SK-N-DZ (cell line): ENCODE measurements at regions not wholly inside any gene's neighbourhood (a gene's known extent, or its start where the extent isn't known, plus 50 kb on each side); places are given as distances from the start of the nearest gene placed in this dataset.

Experiments
- DNase-seq: peaks from one replicate; pipeline ENCODE4 v3.0.0-alpha.2; 2015; ENCODE audit warnings: low spot score

DNA sequence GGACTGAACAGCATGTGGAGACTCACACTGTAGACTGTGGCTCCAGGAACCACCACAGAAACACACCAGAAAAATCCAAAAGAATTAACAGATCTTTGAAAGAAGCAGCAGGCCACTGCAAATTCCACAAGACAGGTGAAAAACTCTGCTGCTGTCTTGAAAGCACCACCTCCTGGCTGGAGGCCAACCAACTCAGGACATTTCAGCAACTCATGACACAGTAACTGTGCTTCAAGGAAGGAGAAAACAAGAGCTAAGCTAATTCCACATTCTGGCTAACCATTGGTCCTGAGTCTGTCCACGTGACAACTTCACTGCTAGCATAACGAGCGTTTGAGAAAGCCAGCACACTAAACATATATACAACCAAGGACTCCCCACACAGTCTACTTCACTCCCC, 625.1 kb downstream of the PRELID2 start:
- DNase-seq, result no peak

DNA sequence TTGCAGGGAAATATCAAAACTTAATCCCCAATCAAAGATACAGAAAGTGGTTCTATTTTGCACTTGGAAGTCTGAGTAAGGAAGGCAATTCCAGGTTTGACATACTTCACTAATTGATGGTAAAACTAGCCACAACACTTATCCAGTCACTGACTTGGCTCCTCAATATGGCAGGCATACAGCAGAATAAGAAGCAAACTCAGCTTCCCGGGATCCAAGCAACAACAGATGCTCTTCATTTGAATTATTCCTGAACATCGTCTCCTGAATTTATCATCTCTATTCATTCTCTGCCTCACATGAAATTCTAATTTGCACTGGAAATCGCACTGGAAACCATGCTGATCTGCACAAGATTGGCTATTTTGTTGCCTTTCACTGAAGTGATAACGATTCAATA, 629.6 kb downstream of the PRELID2 start:
- no peak for DNase-seq

DNA sequence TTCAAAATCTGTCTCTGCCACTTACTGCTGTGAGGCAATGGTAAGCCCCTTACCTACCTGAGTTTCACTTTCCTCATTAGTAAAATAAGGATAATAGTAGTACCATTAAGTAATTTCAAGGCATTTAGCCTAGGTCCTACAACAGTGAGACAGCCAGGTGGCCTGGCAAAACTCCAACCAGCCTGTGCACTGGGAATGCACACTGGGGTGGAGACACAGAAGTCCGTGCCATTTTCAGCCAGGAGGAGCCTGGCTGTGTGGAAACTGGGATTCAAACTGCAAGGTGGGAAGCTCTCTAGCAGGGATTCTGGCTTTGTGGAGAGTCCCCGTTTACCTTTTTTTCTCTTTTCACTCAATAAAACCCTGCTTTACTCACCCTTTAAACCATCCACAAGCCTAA, 630.4 kb downstream of the PRELID2 start:
- no peak for DNase-seq

DNA sequence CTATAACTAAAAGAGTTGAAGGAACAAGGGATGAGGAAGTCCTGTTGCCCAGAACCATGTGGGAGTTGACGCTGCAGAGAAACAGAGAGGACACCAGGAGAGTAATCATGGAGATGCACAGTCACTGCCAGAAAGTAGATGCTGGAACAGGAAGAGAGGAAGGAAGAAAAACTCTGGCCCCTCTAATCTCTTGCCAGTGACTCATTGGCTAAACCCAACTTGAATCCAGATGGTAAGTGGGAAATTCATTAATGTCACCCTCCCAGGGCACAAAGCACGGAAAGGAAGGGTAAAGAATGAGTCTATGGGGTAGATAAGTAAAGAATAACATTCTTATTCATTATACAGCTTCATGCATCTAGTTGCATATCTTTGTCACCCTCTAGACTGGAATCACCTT, 631.9 kb downstream of the PRELID2 start:
- DNase-seq, result no peak

DNA sequence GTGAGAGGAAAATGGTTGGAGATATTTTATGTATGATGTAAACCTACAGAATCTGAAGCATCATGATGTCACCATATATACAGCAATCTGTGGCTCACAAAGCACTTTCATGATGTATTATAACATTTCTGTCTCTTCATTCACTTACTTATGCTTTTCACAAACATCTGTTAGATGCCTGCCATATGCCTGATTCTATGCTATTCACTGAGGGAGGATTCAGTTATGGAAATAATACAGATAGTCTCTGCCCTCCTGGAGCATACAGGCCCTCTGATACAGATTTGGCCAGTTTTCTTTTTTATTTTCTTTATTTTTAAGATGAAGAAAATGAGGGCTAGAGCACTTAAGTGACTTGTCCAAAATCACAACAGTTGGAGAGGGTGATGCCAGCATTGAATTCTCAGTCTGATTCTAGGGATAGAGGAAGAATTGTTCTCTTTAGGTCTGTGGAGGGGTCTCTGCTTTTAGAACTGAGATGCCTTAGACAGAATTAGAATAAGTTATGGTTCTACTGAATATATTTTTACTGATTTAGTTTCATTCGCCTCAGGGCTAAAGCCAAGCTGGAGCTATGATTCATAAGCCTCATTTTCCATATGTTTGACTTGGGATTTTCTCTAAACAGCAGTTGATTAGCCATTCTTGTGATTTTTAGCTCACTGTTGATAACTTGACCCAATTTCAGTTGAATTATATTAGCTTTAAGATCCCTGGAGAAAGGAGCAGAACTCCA, 636.4 kb downstream of the PRELID2 start:
- DNase-seq, result no peak

DNA sequence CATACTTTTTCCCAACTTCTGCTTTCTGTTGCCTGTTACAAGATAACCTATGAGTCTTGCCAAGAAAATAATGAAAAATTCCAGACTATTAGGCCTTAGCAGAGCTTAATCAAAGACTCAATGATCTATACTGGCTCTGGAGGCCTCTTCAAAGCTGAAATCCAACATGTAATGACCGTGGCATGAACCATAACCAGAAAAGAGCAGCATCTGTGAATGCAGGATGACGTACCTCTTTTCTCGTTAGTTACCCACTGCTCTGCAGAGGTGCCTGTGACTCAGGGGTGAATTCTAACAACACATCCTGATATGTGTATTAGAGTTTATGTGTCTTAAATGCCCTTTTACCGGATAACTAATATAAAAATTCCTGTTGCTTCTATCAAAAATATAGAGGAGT, 645.4 kb downstream of the PRELID2 start:
- DNase-seq, result no peak

DNA sequence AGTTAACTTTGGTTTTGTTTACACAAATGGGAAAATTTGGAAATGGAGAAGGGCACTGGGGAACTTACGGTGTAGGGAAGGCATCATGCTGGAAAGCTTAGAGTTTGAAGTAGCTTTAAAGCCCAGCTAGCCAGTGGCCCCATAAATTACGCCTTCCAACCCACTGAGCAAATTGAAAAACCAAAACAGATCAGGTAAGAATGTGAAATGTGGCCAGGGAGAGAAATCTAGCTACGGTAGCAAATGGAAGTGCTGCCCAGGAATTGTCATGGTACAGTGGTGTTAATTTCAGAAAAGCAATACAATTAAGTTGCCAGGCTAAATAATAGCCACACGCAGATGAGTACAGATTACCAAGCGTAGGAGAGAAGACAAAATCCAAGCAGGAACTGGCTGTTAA, 654.8 kb downstream of the PRELID2 start:
- no peak for DNase-seq

DNA sequence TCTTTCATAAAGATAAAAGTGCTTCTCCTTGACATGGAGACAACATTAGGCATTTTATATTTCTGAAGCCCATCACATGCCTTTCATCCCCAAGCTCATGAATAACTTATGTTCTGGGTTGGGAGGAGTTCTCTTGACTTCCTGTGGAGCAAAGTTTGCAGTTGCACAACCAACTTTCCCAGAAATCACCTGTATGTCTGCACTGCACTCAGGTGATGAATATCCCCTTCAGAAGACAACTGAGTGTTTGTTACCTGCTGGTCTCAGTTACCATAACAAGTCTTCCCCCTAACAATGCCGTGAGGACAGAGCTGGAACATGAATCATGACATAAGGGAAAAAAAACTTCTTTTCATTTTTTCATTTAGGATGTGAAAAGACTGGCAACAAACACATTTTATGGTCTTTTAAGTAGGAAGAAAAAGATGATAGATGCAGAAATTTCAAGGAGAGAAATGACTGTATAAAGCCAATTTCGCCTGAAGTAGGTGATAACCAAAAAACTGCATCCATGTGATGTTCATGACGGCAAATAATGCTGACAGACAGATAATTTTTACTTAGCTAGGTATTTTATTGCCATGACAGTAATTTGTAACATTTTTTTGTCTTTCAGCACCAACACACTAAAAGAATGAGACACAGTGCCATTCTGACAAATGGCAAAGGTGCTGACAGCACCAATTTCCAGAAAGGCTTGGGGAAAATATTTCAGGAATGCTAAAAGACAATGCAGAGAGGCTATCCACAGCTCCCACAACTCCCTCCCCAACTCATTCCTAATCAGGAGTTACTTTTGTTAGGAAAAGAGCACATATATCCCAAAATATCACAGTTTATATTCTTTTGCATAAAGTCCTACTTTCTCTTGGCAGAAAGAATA, 656.3 kb downstream of the PRELID2 start:
- no peak for DNase-seq

DNA sequence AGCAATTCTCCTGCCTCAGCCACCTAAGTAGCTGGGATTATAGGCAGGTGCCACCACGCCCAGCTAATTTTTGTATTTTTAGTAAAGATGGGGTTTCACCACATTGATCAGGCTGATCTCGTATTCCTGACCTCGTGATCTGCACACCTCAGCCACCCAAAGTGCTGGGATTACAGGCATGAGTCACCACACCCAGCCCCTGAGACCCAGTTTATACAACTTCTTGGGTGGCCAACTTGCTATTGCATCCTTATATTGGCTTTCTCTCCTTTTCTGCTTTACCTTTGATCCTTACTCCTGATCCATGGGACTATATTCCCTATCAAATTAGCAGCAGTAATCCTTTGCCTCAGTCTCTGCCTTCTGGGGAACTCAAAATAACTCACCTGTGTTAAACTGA, 659.1 kb downstream of the PRELID2 start:
- DNase-seq, result no peak

DNA sequence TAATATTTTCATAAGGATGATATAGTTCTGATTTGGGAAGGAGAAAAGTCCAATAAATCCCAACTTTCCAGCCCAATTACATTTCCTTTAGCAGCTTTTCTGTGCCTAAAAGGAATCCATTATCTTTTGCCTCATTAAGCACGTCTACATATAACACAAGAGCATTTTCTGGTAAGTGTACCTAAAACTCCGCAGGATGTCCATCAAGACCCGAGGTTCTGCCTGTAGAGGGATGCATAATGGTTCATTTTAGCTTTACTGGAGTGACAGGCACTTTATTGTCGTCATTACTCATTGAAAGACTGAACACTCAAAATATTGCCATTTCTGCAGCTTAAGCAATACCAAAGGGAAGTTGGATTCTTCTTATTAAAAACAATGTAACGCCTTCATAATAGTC, 669.0 kb downstream of the PRELID2 start:
- DNase-seq, result no peak

DNA sequence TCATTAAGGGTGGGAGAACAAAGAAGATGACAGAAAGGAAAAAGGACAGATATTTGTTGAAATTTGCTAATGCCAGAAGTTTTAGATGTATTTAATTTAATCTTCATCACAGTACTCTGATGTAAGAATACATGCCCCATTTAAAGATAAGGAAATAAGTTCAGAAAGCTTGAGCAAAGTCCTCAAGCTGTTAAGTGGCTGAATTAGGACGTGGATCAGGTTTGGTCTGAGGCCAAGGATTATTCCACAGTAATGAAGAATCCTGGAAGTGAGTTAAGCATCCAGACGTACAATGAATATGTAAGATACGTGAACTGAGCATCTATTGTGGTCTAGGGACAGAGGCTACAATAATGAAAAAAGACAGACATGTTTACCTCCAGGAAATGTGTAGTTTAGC, 671.3 kb downstream of the PRELID2 start:
- no peak for DNase-seq

DNA sequence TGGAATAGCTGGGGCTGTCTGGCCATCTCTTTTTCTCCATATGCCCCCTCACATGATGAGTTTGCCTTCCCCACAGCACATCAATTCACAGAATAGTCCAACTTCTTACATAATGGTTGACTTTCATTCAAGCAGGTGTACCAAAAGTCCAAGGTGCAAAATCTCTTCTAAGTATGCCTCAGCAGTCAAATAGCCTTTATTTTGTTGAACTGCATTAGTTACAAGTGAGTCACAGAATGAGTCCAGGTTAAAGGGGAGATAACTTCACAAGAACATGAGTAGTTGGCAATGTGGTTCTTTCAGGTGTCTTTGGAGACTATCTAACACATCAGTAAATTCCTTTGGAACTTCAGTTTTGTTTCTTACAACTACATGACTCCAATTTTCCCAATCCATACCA, 672.5 kb downstream of the PRELID2 start:
- DNase-seq, result no peak

DNA sequence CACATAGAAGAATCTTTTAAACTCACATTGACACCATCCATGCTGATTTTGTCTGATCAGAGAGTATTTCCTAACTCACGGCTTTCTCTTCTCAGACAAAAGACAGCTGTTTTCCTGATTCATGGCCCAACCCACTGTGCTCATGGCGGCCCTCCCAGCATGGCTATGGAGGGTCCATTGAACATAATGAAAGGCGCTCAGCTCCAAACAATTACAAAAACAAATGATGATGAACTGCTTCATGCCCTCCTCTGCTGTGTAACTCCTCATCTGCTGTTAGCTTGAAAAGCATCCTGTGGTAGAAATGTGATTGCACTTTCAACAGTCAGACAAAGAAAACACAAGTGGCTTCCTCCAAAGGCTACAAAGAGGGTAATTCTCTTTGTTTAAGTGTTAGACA, 673.8 kb downstream of the PRELID2 start:
- DNase-seq, result no peak

DNA sequence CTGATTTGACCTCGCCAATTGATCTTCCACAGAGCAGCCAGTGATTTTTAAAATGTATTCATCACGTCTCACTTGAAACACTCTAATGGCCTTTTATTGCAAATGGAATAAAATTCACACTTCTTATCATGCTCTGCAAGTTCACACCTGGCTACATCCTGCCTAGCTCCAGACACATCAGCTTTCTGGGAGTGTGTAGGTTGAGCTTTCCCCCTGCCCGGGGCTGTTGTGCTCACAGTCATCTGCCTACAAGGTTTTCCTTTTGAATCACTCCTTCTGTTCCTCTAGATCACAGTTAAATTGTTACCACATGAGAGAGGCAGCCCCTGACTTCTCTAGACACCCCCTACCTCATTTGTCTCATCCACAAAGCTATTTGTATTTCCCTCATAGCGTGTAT, 674.5 kb downstream of the PRELID2 start:
- no peak for DNase-seq

DNA sequence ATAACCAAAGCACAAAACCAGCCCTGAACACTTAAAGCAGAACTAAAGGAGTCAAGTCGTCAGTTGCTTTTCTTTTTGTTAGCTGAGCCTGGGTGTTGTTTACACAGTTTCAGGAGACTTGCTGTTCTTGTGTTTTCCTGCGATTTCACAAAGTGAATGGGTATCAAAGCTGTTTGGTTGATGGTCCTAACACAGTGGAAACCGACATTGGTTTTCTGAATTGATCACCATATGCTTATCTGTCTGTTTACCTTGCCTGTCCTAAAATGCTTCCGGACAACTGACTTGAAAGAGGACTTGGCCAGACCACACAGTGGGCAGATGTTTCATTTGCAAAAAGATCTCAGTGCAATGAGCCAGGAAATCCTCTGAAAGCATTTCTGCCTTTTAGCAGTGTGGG, 676.4 kb downstream of the PRELID2 start:
- no peak for DNase-seq

DNA sequence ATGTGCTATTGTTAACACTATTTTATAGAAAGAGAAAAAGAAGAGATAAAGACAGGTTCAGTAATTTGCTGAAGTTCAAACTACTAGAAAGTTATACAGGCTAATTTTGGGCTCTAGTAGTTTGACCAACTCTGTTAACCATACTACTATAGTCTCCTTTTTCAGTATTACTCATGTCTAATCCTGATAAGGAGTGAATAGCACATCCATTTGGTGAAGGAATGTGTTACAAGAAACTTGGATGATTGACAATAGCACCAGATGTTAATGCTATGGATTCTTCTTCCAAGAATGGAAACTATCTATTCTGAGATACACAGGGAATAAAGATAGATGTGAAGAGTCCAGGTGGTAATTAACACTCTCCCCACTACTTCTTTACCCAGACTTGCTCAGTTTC, 677.3 kb downstream of the PRELID2 start:
- DNase-seq, result no peak

DNA sequence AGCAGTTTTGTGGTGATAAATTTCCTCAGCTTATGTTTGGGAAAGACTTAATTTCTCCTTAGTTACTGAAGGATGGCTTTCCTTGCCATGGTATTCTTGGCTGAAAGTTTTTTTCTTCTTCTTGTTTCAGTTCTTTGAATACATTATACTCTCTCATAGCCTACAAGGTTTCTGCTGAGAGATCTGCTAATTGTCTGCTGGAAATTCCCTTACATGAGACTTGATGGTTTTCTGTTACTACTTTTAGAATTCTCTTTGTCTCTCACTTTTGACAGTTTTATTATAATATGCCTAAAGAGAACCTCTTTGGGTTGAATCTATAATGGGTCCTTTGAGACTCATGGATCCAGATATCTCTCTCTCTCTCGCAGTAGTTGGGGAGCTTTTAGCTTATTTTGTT, 693.6 kb downstream of the PRELID2 start:
- no peak for DNase-seq

DNA sequence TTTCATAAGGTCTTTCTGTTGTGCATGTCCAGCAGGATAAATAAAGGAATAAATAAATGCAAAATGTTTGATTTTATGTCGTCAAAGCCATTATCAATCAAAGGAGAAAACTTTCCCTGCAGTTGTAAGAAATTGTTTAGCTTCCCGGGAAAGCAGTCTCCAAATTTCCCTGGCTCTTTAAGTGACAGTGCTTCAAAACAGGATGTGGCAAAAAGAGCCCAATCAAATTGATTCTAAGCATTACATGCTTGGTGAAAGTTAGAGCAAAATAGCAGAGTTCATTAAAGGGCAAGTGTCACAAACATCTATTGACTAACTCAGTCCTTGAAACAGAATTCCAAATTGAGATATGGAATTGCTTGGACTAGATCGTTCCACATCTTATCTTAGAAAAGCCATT, 704.1 kb downstream of the PRELID2 start:
- DNase-seq, result no peak

DNA sequence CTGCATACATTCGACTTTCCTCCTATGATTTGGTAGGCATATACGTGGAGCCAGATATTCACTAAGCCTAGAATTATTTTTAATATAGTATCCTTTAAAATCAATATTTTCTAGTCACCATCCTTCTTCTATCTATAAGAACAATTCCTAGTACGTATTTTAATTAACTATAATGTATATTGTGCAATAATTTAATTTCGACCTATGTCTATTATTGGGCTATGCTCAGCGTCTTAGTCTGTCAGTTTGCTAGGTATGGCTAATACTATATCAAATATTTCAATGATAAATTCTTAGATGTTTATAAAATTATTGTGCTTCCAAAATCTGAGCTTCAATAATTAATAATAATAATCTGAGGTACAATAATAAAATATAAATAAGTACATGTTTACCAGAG, 705.3 kb downstream of the PRELID2 start:
- no peak for DNase-seq

DNA sequence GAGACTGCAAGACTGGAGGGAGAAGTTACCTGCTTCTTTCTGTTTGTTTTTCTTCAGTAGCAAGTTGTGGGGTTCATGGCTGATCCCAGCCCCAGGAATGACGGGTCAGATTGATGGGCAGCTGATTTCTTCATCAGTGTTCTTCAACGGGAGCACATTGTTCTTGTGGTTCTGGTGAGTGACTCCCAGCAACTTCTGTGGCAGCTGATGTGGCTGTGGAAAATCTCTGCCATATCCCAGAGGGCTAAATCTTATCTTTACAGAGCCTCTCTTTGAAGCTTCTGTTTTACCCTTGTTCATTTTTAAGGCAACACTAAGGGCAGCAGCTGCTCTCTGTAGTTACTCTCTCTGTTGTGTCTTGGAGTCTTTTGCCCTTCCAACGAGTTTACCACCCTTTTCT, 710.3 kb downstream of the PRELID2 start:
- no peak for DNase-seq

DNA sequence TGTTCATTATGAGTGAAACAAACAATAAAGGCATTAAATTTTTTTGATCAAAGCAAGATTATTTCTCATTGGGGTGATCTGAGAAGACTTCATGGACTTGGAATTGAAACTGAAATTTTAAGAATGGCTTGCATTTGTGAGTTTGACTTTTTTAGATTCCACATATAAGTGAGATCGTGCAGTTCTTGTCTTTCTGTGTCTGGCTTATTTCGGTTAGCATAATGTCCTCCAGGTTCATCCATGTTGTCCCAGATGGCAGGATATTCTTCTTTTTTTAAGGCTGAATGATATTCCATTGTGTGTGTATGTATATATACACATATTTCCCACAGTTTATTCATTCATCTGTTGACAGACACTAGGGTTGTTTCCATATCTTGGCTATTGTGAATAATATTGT, 716.5 kb downstream of the PRELID2 start:
- no peak for DNase-seq

DNA sequence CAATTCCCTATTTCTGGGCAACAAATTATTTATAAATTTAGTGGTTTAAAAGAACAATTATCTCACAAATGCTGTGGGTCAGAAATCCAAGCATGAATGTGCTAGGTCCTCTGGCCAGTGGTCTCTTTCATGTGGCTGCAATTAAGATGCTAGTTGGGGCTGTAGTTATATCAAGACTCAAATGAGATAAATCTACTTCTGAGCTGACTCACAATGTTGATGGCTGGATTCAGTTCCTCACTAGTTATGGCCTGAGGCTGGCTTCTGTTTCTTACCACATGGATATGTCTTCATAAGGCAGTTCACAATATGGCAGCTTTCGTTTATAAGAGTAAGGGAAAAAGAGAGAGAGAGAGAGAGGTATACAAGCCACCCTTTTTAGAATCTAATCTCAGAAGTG, 717.0 kb downstream of the PRELID2 start:
- DNase-seq, result no peak

DNA sequence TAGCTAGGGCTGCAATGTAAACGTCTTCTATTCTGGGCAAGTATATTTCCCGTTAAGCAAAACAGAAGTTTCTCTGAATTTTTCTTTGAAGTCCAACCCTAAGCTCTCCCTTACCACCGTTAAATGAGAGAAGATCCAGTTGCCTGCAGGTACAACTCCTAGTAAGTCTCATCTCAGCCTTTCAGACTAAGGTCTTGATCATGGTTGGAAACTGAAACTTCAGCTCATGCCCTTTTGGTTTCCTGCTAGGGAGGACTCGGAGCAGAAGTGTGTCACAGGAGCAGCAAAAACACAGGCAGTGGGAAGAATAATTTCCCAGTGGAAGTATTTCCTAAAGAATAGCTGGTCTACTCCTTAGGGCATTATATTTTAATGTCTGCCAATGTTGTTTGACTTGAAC, 717.9 kb downstream of the PRELID2 start:
- no peak for DNase-seq
